Upper lobe of left lung (tissue), 6 donors: ENCODE measurements at regions not wholly inside any gene's neighbourhood (a gene's known extent, or its start where the extent isn't known, plus 50 kb on each side); places are given as distances from the start of the nearest gene placed in this dataset.

ENCODE experiments used
- ATAC-seq, 2 donors: fragments of 200-7000 bp; cut with Tn5 transposase; one replicate each; pipeline ENCODE4 v1.9.1; 2022; ENCODE audit warnings: mild to moderate bottlenecking in 2 of 2, moderate library complexity in 2 of 2; ENCODE audit not compliant: low FRiP score in 2 of 2
- DNase-seq, 2 donors: peaks; one replicate each; pipeline ENCODE4 v3.0.0-alpha.2; 2019 to 2020
- H3K27ac ChIP-seq, 4 donors: fragments of 200-600 bp; sonication (generic); one replicate each; pipeline ENCODE4 v1.5.1; 2016 to 2019
- H3K27me3 ChIP-seq, 4 donors: fragments of 200-600 bp; sonication (generic); one replicate each; pipeline ENCODE4 v1.5.1; 2017 to 2019
- H3K36me3 ChIP-seq, 4 donors: fragments of 200-600 bp; sonication (generic); one replicate each; pipeline ENCODE4 v1.5.1; 2016 to 2019
- H3K4me1 ChIP-seq, 4 donors: fragments of 200-600 bp; sonication (generic); one replicate each; pipeline ENCODE4 v1.5.1; 2018 to 2019
- H3K4me3 ChIP-seq, 4 donors: fragments of 200-600 bp; sonication (generic); one replicate each; pipeline ENCODE4 v1.5.1; 2017 to 2019; ENCODE audit warnings: mild to moderate bottlenecking in 2 of 4, moderate library complexity in 1 of 4
- H3K9me3 ChIP-seq, 4 donors: fragments of 200-600 bp; sonication (generic); one replicate each; pipeline ENCODE4 v1.5.1; 2018 to 2019
- CTCF ChIP-seq, 6 experiments: fragments of 450-650 bp in 4 of 6; fragments of 200-600 bp in 2 of 6; sonication (generic) in 2 of 6; IDR thresholded peaks; one replicate each; pipeline ENCODE4 v1.5.1; 2016 to 2019; ENCODE audit warnings: antibody characterized with exemption in 6 of 6
- EP300 ChIP-seq, 4 donors: sonication (generic); formaldehyde crosslinking; IDR thresholded peaks; one replicate each; pipeline ENCODE4 v1.5.1; 2017; ENCODE audit warnings: antibody characterized with exemption in 4 of 4, control low read depth in 2 of 4
- POLR2A ChIP-seq, 4 donors: fragments of 450-650 bp; IDR thresholded peaks; one replicate each; pipeline ENCODE4 v1.5.1; 2016 to 2017; ENCODE audit warnings: antibody characterized with exemption in 4 of 4, mild to moderate bottlenecking in 2 of 4
- POLR2AphosphoS5 ChIP-seq, 2 donors: sonication (generic); formaldehyde crosslinking; IDR thresholded peaks; one replicate each; pipeline ENCODE4 v1.5.1; 2017; ENCODE audit warnings: antibody characterized with exemption in 2 of 2
- WGBS, 2 donors: methylation state at CpG; one replicate each; pipeline ENCODE4 v1.1.5; 2017 to 2018; 5-methylcytosine and 5-hydroxymethylcytosine counted together
- donor health status: DM: no; HTN: no; CAD: no; lungs with moderate emphysema.
- donor health status: DM: no; HTN: yes; CAD: no; lungs with severe emphysema.

GRCh38 chr6:77105091-77105490 is 358.2 kb downstream of the HTR1B start:
- WGBS, 2 donors = 48 to 55% methylated on average over 2 of the region's 2 CpGs

DNA sequence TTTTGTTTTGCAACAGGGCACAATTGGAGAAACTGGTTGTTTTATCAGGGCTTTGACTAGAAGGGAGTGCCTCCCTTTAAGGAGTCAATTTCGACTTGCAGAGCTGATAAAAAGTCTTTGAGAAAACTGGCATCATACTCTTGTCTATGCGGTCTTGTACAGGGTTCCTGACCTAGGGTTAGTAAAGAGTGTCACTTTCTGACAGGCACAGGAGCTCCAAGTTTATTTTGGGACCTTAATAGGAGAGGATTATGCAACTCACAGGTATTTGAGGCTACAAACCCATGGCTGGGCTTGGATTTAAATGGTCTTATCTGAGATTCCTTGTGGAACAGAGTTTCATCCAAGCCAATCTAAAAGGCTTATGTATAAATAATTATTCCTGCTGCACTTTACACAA is 365.4 kb downstream of the HTR1B start:
- 37 to 39% methylated on average over 2 of the region's 2 CpGs for WGBS, 2 donors
- no peak for TF ChIP-seq POLR2A (IDR thresholded peaks at IDR 0.05)
- no peak for TF ChIP-seq POLR2AphosphoS5 (IDR thresholded peaks at IDR 0.05)
- TF ChIP-seq EP300 (IDR thresholded peaks at IDR 0.05) = no peak
- TF ChIP-seq CTCF (IDR thresholded peaks at IDR 0.05) = no peak
- no peak for DNase-seq
- Histone ChIP-seq H3K4me3 (no peak overlapping the region), H3K9me3 (no peaks in the 10 kb centered on the region), H3K4me1 (no peaks in the 10 kb centered on the region), H3K27ac (no peak overlapping the region), H3K27me3 (no peaks in the 10 kb centered on the region), H3K36me3 (no peaks in the 10 kb centered on the region)
- no peak for ATAC-seq

More at GRCh38 chr6:77105091-77105490, 358.2 kb downstream of the HTR1B start:
- ATAC-seq (no peak), DNase-seq (no peak)
- no peaks in the 10 kb centered on the region for H3K9me3 ChIP-seq
- no peak overlapping the region for H3K4me3 ChIP-seq
- no peaks in the 10 kb centered on the region for H3K36me3 ChIP-seq
- TF ChIP-seq CTCF (IDR thresholded peaks at IDR 0.05) (no peak), POLR2A (IDR thresholded peaks at IDR 0.05) (no peak), POLR2AphosphoS5 (IDR thresholded peaks at IDR 0.05) (no peak), EP300 (IDR thresholded peaks at IDR 0.05) (no peak)
- H3K27me3 ChIP-seq = no peaks in the 10 kb centered on the region
- H3K27ac ChIP-seq = no peak overlapping the region
- H3K4me1 ChIP-seq = no peaks in the 10 kb centered on the region

- no peak overlapping the region for H3K4me3 ChIP-seq
- no peak for DNase-seq
- no peaks in the 10 kb centered on the region for H3K36me3 ChIP-seq
- no peak overlapping the region for H3K27ac ChIP-seq
- no peak for TF ChIP-seq EP300 (IDR thresholded peaks at IDR 0.05)
- no peak for TF ChIP-seq POLR2A (IDR thresholded peaks at IDR 0.05)
- TF ChIP-seq POLR2AphosphoS5 (IDR thresholded peaks at IDR 0.05) = no peak
- no peak for TF ChIP-seq CTCF (IDR thresholded peaks at IDR 0.05)
- H3K9me3 ChIP-seq = no peaks in the 10 kb centered on the region
- WGBS, 2 donors = 58 to 62% methylated on average over 3 of the region's 3 CpGs
- ATAC-seq = no peak
- no peaks in the 10 kb centered on the region for H3K27me3 ChIP-seq
- no peaks in the 10 kb centered on the region for H3K4me1 ChIP-seq
Measured at GRCh38 chr6:77095936-77096627, 367.2 kb downstream of the HTR1B start.

- ATAC-seq = no peak
- TF ChIP-seq EP300 (IDR thresholded peaks at IDR 0.05) = no peak
- TF ChIP-seq CTCF (IDR thresholded peaks at IDR 0.05) = no peak
- no peak for TF ChIP-seq POLR2AphosphoS5 (IDR thresholded peaks at IDR 0.05)
- no peak for TF ChIP-seq POLR2A (IDR thresholded peaks at IDR 0.05)
- Histone ChIP-seq H3K4me1 (no peaks in the 10 kb centered on the region), H3K9me3 (no peaks in the 10 kb centered on the region), H3K4me3 (no peak overlapping the region), H3K36me3 (no peaks in the 10 kb centered on the region), H3K27me3 (no peaks in the 10 kb centered on the region), H3K27ac (no peak overlapping the region)
- WGBS, 2 donors = 66 to 85% methylated on average over 1 of the region's 1 CpG
- no peak for DNase-seq
Measured at GRCh38 chr6:77094821-77095220, 368.5 kb downstream of the HTR1B start.

GRCh38 chr6:77092971-77093370 is 370.3 kb downstream of the HTR1B start:
- WGBS, 2 donors = 48 to 61% methylated on average over 1 of the region's 1 CpG
- TF ChIP-seq POLR2AphosphoS5 (IDR thresholded peaks at IDR 0.05) (no peak), EP300 (IDR thresholded peaks at IDR 0.05) (no peak), POLR2A (IDR thresholded peaks at IDR 0.05) (no peak), CTCF (IDR thresholded peaks at IDR 0.05) (no peak)
- no peak overlapping the region for H3K4me3 ChIP-seq
- H3K4me1 ChIP-seq = no peaks in the 10 kb centered on the region
- no peaks in the 10 kb centered on the region for H3K9me3 ChIP-seq
- H3K27me3 ChIP-seq = no peaks in the 10 kb centered on the region
- ATAC-seq (no peak), DNase-seq (no peak)
- no peak overlapping the region for H3K27ac ChIP-seq
- no peaks in the 10 kb centered on the region for H3K36me3 ChIP-seq
